Vagina (tissue), 2 donors: ENCODE measurements at regions not wholly inside any gene's neighbourhood (a gene's known extent, or its start where the extent isn't known, plus 50 kb on each side); places are given as distances from the start of the nearest gene placed in this dataset.

ENCODE experiments used
- DNase-seq, 2 donors: peaks; one replicate each; pipeline ENCODE4 v3.0.0-alpha.2; 2017; ENCODE audit errors: extremely low spot score in 2 of 2
- H3K27ac ChIP-seq: fragments of 200-600 bp; sonication (generic); one replicate; pipeline ENCODE4 v1.5.1; 2019
- H3K27me3 ChIP-seq: fragments of 200-600 bp; sonication (generic); one replicate; pipeline ENCODE4 v1.5.1; 2019
- H3K36me3 ChIP-seq, 2 donors: fragments of 200-600 bp; sonication (generic); one replicate each; pipeline ENCODE4 v1.5.1; 2017 to 2019
- H3K4me1 ChIP-seq: fragments of 200-600 bp; sonication (generic); one replicate; pipeline ENCODE4 v1.5.1; 2019
- H3K4me3 ChIP-seq, 2 donors: fragments of 200-600 bp; sonication (generic); 1 replicate in 1 of 2; 2 replicates in 1 of 2; pipeline ENCODE4 v1.5.1; 2016 to 2019
- H3K9me3 ChIP-seq: fragments of 200-600 bp; sonication (generic); one replicate; pipeline ENCODE4 v1.5.1; 2019
- CTCF ChIP-seq, 3 experiments: fragments of 450-650 bp in 2 of 3; fragments of 200-600 bp in 1 of 3; sonication (generic) in 1 of 3; IDR thresholded peaks; one replicate each; pipeline ENCODE4 v1.5.1; 2017 to 2019; ENCODE audit warnings: antibody characterized with exemption in 3 of 3, mild to moderate bottlenecking in 2 of 3, moderate library complexity in 2 of 3
- POLR2A ChIP-seq, 2 donors: fragments of 450-650 bp; IDR thresholded peaks; one replicate each; pipeline ENCODE4 v1.6.1; 2017; ENCODE audit warnings: antibody characterized with exemption in 2 of 2, mild to moderate bottlenecking in 2 of 2, moderate library complexity in 2 of 2
- POLR2AphosphoS5 ChIP-seq, 2 donors: sonication (generic); formaldehyde crosslinking; IDR thresholded peaks; one replicate each; pipeline ENCODE4 v1.9.0; 2017; ENCODE audit warnings: antibody characterized with exemption in 2 of 2, mild to moderate bottlenecking in 2 of 2, low read depth in 1 of 2; ENCODE audit not compliant: insufficient read depth in 1 of 2
- intact Hi-C: fragments of 100-400 bp; cut with DNase I; formaldehyde crosslinking; loops from one replicate; pipeline ENCODE4 v1.15.1; 2023

- TF ChIP-seq CTCF (IDR thresholded peaks at IDR 0.05): no peak
- no peak for TF ChIP-seq POLR2A (IDR thresholded peaks at IDR 0.05)
- peak in 1 of 2 donors; percentile 65 for TF ChIP-seq POLR2AphosphoS5 (IDR thresholded peaks at IDR 0.05; ENCODE audit: insufficient read depth in 1 of 2, low read depth in 1 of 2)
- Histone ChIP-seq H3K27me3 (no peaks in the 10 kb centered on the region), H3K4me3 (no peak overlapping the region), H3K4me1 (peaks cover 24% of the 10 kb centered on the region), H3K27ac (peak overlapping the region; percentile 65), H3K9me3 (no peaks in the 10 kb centered on the region), H3K36me3 (no peaks in the 10 kb centered on the region)
- no peak for DNase-seq
- intact Hi-C loops: no loop called here
Observed at GRCh38 chr2:38159597-38159996, 83.6 kb upstream of the CYP1B1 start.

GRCh38 chr2:38159191-38159590 is 83.2 kb upstream of the CYP1B1 start:
- intact Hi-C loops: no loop called here
- DNase-seq: no peak
- peaks cover 24% of the 10 kb centered on the region for H3K4me1 ChIP-seq
- no peaks in the 10 kb centered on the region for H3K27me3 ChIP-seq
- H3K36me3 ChIP-seq: no peaks in the 10 kb centered on the region
- TF ChIP-seq POLR2AphosphoS5 (IDR thresholded peaks at IDR 0.05; ENCODE audit: insufficient read depth in 1 of 2, low read depth in 1 of 2) (no peak), POLR2A (IDR thresholded peaks at IDR 0.05) (no peak), CTCF (IDR thresholded peaks at IDR 0.05) (no peak)
- peak overlapping the region; percentile 65 for H3K27ac ChIP-seq
- no peak overlapping the region for H3K4me3 ChIP-seq
- H3K9me3 ChIP-seq: no peaks in the 10 kb centered on the region

GRCh38 chr2:38158378-38159118 is 82.6 kb upstream of the CYP1B1 start:
- Histone ChIP-seq H3K27ac (peak overlapping the region; percentile 65), H3K36me3 (no peaks in the 10 kb centered on the region), H3K4me1 (peaks cover 24% of the 10 kb centered on the region), H3K4me3 (no peak overlapping the region), H3K27me3 (no peaks in the 10 kb centered on the region), H3K9me3 (no peaks in the 10 kb centered on the region)
- TF ChIP-seq POLR2A (IDR thresholded peaks at IDR 0.05): no peak
- TF ChIP-seq CTCF (IDR thresholded peaks at IDR 0.05): no peak
- TF ChIP-seq POLR2AphosphoS5 (IDR thresholded peaks at IDR 0.05; ENCODE audit: insufficient read depth in 1 of 2, low read depth in 1 of 2): no peak
- no peak for DNase-seq
- intact Hi-C loops: no loop called here

GRCh38 chr2:38156436-38156835 is 80.5 kb upstream of the CYP1B1 start:
- no peak overlapping the region for H3K4me3 ChIP-seq
- TF ChIP-seq POLR2AphosphoS5 (IDR thresholded peaks at IDR 0.05; ENCODE audit: insufficient read depth in 1 of 2, low read depth in 1 of 2): no peak
- TF ChIP-seq CTCF (IDR thresholded peaks at IDR 0.05): no peak
- TF ChIP-seq POLR2A (IDR thresholded peaks at IDR 0.05): no peak
- intact Hi-C loops: no loop called here
- H3K4me1 ChIP-seq: peaks cover 24% of the 10 kb centered on the region
- DNase-seq: no peak
- H3K27me3 ChIP-seq: no peaks in the 10 kb centered on the region
- H3K9me3 ChIP-seq: no peaks in the 10 kb centered on the region
- no peaks in the 10 kb centered on the region for H3K36me3 ChIP-seq
- no peak overlapping the region for H3K27ac ChIP-seq

GRCh38 chr2:38155015-38155414 is 79.1 kb upstream of the CYP1B1 start:
- Histone ChIP-seq H3K36me3 (no peaks in the 10 kb centered on the region), H3K4me3 (no peak overlapping the region), H3K27ac (no peak overlapping the region), H3K4me1 (peaks cover 18% of the 10 kb centered on the region), H3K27me3 (no peaks in the 10 kb centered on the region), H3K9me3 (no peaks in the 10 kb centered on the region)
- intact Hi-C loops: no loop called here
- TF ChIP-seq POLR2A (IDR thresholded peaks at IDR 0.05) (no peak), CTCF (IDR thresholded peaks at IDR 0.05) (no peak)
- no peak for DNase-seq
